ENCODE measurements at regions not wholly inside any gene's neighbourhood (a gene's known extent, or its start where the extent isn't known, plus 50 kb on each side); places are given as distances from the start of the nearest gene placed in this dataset.

GRCh38 chr13:105432438-105432837 is 1103.0 kb downstream of the EFNB2 start:
- no peak for TF ChIP-seq CTCF (IDR thresholded peaks at IDR 0.05)
- TF ChIP-seq POLR2A (IDR thresholded peaks at IDR 0.05), result no peak

All from lower leg skin (tissue), 3 donors.